ENCODE measurements at regions not wholly inside any gene's neighbourhood (a gene's known extent, or its start where the extent isn't known, plus 50 kb on each side); places are given as distances from the start of the nearest gene placed in this dataset.

DNA sequence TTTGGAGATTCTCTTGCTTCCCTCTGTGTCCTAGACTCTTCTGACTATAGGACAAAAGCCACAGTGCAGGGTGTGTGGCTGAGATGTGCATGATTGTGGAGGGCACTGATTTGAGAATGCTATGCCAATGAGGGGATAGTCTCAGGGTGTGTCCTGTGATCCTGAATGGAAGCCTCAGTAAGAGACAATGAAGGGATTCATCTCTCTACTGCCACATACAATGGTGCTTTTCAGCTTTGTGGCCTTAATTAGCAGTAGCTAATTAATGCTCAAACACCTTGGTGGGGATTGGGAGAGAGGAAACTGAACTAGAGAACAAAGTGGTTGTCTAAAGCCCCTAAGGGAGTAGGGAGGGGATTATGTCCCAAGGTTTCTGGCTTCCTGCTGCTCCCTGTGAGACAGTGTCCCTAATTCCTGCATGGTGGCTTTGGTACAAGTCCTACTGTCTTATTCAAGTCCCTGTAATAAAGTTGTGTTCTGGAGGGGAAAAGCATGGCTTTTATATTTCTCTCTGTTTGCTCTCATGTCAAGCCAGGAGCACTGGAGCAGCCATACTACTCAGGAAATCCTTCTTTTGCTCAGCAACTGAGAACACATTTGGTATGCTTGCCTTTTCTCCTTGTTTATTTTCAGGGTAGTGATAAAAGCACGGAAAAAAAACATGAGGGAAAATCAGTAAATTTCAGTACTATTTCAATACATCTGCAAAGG is 415.2 kb upstream of the TCF4 start:
- H3K36me3 ChIP-seq: no peaks in the 10 kb centered on the region
- no peak overlapping the region for H3K27ac ChIP-seq (replicated peaks in 1 of 4)
- DNase-seq (ENCODE audit: extremely low spot score): no peak
- intact Hi-C loops (cut with DNase I): no loop called here
- no peaks in the 10 kb centered on the region for H3K27me3 ChIP-seq
- H3K4me3 ChIP-seq: no peak overlapping the region
- peaks cover under 1 to 11% (median 4%) of the 10 kb centered on the region in 4 donors for H3K4me1 ChIP-seq
- no peak for TF ChIP-seq EP300 (IDR thresholded peaks at IDR 0.05)
- TF ChIP-seq POLR2A (IDR thresholded peaks at IDR 0.05; ENCODE audit: low read depth): no peak
- TF ChIP-seq, protein P1, sequence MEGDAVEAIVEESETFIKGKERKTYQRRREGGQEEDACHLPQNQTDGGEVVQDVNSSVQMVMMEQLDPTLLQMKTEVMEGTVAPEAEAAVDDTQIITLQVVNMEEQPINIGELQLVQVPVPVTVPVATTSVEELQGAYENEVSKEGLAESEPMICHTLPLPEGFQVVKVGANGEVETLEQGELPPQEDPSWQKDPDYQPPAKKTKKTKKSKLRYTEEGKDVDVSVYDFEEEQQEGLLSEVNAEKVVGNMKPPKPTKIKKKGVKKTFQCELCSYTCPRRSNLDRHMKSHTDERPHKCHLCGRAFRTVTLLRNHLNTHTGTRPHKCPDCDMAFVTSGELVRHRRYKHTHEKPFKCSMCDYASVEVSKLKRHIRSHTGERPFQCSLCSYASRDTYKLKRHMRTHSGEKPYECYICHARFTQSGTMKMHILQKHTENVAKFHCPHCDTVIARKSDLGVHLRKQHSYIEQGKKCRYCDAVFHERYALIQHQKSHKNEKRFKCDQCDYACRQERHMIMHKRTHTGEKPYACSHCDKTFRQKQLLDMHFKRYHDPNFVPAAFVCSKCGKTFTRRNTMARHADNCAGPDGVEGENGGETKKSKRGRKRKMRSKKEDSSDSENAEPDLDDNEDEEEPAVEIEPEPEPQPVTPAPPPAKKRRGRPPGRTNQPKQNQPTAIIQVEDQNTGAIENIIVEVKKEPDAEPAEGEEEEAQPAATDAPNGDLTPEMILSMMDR (IDR thresholded peaks at IDR 0.05): no peak
- TF ChIP-seq POLR2AphosphoS5 (IDR thresholded peaks at IDR 0.05): no peak
- no peaks in the 10 kb centered on the region for H3K9me3 ChIP-seq
- 77% methylated on average over 1 of the region's 1 CpG for WGBS

DNA sequence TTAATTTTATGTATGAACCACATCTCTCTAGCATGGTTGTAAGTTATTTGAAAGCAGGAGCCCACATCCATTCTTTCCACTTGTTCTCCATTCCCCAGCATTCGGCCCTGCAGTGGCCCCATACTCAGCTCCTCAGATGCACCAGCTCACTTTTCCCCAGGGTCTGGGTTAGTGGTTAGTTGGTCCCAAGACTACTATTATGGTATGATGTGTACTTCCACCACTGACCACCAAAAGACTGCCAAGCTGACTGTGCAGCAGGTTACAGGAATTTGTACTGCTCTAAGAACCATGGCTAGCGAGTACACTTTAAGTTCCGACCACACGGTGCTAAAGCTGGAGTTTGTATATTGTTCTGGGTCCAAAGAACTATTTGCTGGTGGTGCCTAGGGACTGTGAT is 413.6 kb upstream of the TCF4 start:
- Histone ChIP-seq H3K9me3 (no peaks in the 10 kb centered on the region), H3K27me3 (no peaks in the 10 kb centered on the region), H3K4me1 (peaks cover 13 to 22% (median 17%) of the 10 kb centered on the region in 4 donors), H3K4me3 (no peak overlapping the region), H3K27ac (replicated peaks in 1 of 4) (no peak overlapping the region), H3K36me3 (no peaks in the 10 kb centered on the region)
- WGBS: 95% methylated on average over 4 of the region's 4 CpGs
- DNase-seq (ENCODE audit: extremely low spot score): no peak
- TF ChIP-seq POLR2AphosphoS5 (IDR thresholded peaks at IDR 0.05) (no peak), EP300 (IDR thresholded peaks at IDR 0.05) (no peak), POLR2A (IDR thresholded peaks at IDR 0.05; ENCODE audit: low read depth) (no peak)
- TF ChIP-seq, protein P1 (IDR thresholded peaks at IDR 0.05): no peak
- intact Hi-C loops (cut with DNase I): no loop called here

DNA sequence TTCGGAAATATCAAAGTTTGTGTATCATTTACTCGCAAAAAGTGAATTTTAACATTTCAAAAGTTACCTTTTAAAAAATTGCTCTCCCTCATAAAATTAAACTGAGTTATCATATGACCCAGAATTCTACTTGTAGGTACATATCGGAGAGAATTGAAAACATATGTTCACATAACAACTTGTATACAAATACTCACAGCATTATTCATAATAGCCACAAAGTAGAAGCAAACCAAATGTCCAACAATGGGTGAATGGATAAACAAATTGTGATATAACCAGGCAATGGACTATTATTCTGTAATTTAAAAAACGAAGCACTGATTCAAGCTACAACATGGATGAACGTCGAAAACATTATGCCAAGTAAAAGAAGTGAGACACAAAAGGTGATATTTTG is 412.0 kb upstream of the TCF4 start:
- no peak for DNase-seq (ENCODE audit: extremely low spot score)
- Histone ChIP-seq H3K4me1 (peaks cover 13 to 22% (median 17%) of the 10 kb centered on the region in 4 donors), H3K27ac (replicated peaks in 1 of 4) (no peak overlapping the region), H3K27me3 (no peaks in the 10 kb centered on the region), H3K4me3 (no peak overlapping the region), H3K36me3 (no peaks in the 10 kb centered on the region), H3K9me3 (no peaks in the 10 kb centered on the region)
- no peak for TF ChIP-seq EP300 (IDR thresholded peaks at IDR 0.05)
- no peak for TF ChIP-seq POLR2A (IDR thresholded peaks at IDR 0.05; ENCODE audit: low read depth)
- TF ChIP-seq POLR2AphosphoS5 (IDR thresholded peaks at IDR 0.05): no peak
- TF ChIP-seq, protein P1 (IDR thresholded peaks at IDR 0.05): no peak
- intact Hi-C loops (cut with DNase I): no loop called here
- WGBS: 76% methylated on average over 6 of the region's 6 CpGs

DNA sequence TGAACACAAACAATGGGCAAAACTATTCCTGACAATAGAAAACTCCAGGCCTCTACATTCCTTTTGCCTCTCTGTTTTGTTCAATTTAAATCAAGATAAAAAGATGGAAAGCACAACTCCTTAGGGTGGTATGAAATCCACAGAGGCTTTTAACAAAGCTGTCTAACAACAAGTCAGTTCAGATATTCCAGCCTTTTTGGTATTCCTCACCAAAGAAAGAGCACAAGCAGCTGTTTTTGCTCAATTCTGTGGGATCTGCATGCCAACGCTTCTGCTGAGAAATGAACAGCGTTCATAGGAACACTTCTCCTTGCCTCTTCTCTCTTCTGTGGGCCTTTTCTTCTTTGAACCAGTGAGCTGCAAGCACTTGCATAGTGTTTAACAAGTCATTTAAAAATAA is 411.6 kb upstream of the TCF4 start:
- Histone ChIP-seq H3K36me3 (no peaks in the 10 kb centered on the region), H3K27me3 (no peaks in the 10 kb centered on the region), H3K27ac (replicated peaks in 1 of 4) (no peak overlapping the region), H3K9me3 (no peaks in the 10 kb centered on the region), H3K4me3 (no peak overlapping the region), H3K4me1 (peaks cover 13 to 22% (median 17%) of the 10 kb centered on the region in 4 donors)
- intact Hi-C loops (cut with DNase I): no loop called here
- DNase-seq (ENCODE audit: extremely low spot score): no peak
- TF ChIP-seq POLR2A (IDR thresholded peaks at IDR 0.05; ENCODE audit: low read depth) (no peak), POLR2AphosphoS5 (IDR thresholded peaks at IDR 0.05) (no peak), EP300 (IDR thresholded peaks at IDR 0.05) (no peak)
- TF ChIP-seq, protein P1 (IDR thresholded peaks at IDR 0.05): no peak
- 69% methylated on average over 2 of the region's 2 CpGs for WGBS
